ENCODE measurements at regions not wholly inside any gene's neighbourhood (a gene's known extent, or its start where the extent isn't known, plus 50 kb on each side); places are given as distances from the start of the nearest gene placed in this dataset.

- DNase-seq = no peak
Observed at GRCh38 chr5:5795074-5795771, 372.7 kb downstream of the ICE1 start.

- DNase-seq = no peak
Observed at GRCh38 chr5:5794118-5794560, 371.7 kb downstream of the ICE1 start.

- no peak for DNase-seq
Observed at GRCh38 chr5:5793242-5794117, 371.0 kb downstream of the ICE1 start.

- no peak for DNase-seq
Observed at GRCh38 chr5:5792106-5792505, 369.6 kb downstream of the ICE1 start.

- no peak for DNase-seq
Observed at GRCh38 chr5:5788793-5789192, 366.3 kb downstream of the ICE1 start.

GRCh38 chr5:5787373-5787772 lies 364.9 kb downstream of the ICE1 start:
- DNase-seq = no peak

GRCh38 chr5:5784101-5784500 lies 361.6 kb downstream of the ICE1 start:
- no peak for DNase-seq

- no peak for DNase-seq
Observed at GRCh38 chr5:5783021-5783420, 360.5 kb downstream of the ICE1 start.

GRCh38 chr5:5782402-5782801 lies 359.9 kb downstream of the ICE1 start:
- no peak for DNase-seq

GRCh38 chr5:5781335-5781734 lies 358.9 kb downstream of the ICE1 start:
- DNase-seq = no peak

- DNase-seq = no peak
Observed at GRCh38 chr5:5780253-5780652, 357.8 kb downstream of the ICE1 start.

- no peak for DNase-seq
Observed at GRCh38 chr5:5777013-5777412, 354.5 kb downstream of the ICE1 start.

GRCh38 chr5:5772202-5772601 lies 349.7 kb downstream of the ICE1 start:
- DNase-seq = no peak

- DNase-seq = no peak
Observed at GRCh38 chr5:5770825-5771224, 348.3 kb downstream of the ICE1 start.

GRCh38 chr5:5767286-5767928 lies 344.9 kb downstream of the ICE1 start:
- DNase-seq = no peak

- DNase-seq = no peak
Observed at GRCh38 chr5:5765066-5765850, 342.8 kb downstream of the ICE1 start.

GRCh38 chr5:5764246-5764645 lies 341.8 kb downstream of the ICE1 start:
- DNase-seq = no peak

- no peak for DNase-seq
Observed at GRCh38 chr5:5756762-5757161, 334.3 kb downstream of the ICE1 start.

- no peak for DNase-seq
Observed at GRCh38 chr5:5755888-5756287, 333.4 kb downstream of the ICE1 start.

GRCh38 chr5:5752844-5753243 lies 330.4 kb downstream of the ICE1 start:
- DNase-seq = no peak

- no peak for DNase-seq
Observed at GRCh38 chr5:5751987-5752386, 329.5 kb downstream of the ICE1 start.

GRCh38 chr5:5751498-5751897 lies 329.0 kb downstream of the ICE1 start:
- no peak for DNase-seq

Measured in muscle of arm (tissue), 1 donor.